PC-3 (cell line): ENCODE measurements at regions not wholly inside any gene's neighbourhood (a gene's known extent, or its start where the extent isn't known, plus 50 kb on each side); places are given as distances from the start of the nearest gene placed in this dataset.

Experiments
- CTCF ChIP-seq: fragments of 300-600 bp; sonication (generic); conservative IDR thresholded peaks from 2 replicates; pipeline ENCODE4 v1.5.1; 2017; ENCODE audit warnings: antibody characterized with exemption, low read depth, mild to moderate bottlenecking, low read length
- EZH2phosphoT487 ChIP-seq: fragments of 300-600 bp; sonication (generic); IDR thresholded peaks from 2 replicates; pipeline ENCODE4 v1.6.1; 2018; ENCODE audit warnings: mild to moderate bottlenecking, antibody characterized with exemption, low read length, borderline replicate concordance

- TF ChIP-seq CTCF, result no peak
- no peak for TF ChIP-seq EZH2phosphoT487
Measured at GRCh38 chr4:156335721-156336120, 382.1 kb upstream of the CTSO start.
